SK-N-SH (cell line): ENCODE measurements at regions not wholly inside any gene's neighbourhood (a gene's known extent, or its start where the extent isn't known, plus 50 kb on each side); places are given as distances from the start of the nearest gene placed in this dataset.

Experiments
- CTCF ChIA-PET: fragments of 300-600, 350-600 bp; formaldehyde crosslinking; extraction: SDS; loops from one replicate; lab custom pipeline; 2021; lab: Yijun Ruan, JAX
- POLR2A ChIA-PET: fragments of 350-600 bp; sonication (Branson Sonifier 250); formaldehyde crosslinking; extraction: SDS; loops from one replicate; lab custom pipeline; 2020; ENCODE audit warnings: antibody characterized with exemption, inconsistent platforms; lab: Yijun Ruan, JAX
- DNase-seq: peaks from one replicate; pipeline ENCODE4 v3.0.0; 2012
- H2AFZ ChIP-seq: fragments of 200-600 bp; sonication (generic); 2 replicates; pipeline ENCODE4 v1.8.1; 2016; ENCODE audit warnings: antibody characterized with exemption, mild to moderate bottlenecking, low read depth
- H3F3A ChIP-seq: fragments of 200-600 bp; sonication (generic); replicated peaks from 2 replicates; pipeline ENCODE3; 2016; ENCODE audit warnings: antibody characterized with exemption, mild to moderate bottlenecking; ENCODE audit not compliant: insufficient read depth
- H3K27ac ChIP-seq, 2 experiments: fragments of 200-500 bp in 1 of 2; fragments of 200-600 bp in 1 of 2; sonication (Bioruptor generic) in 1 of 2; sonication (generic), shearing (Covaris generic) in 1 of 2; 2 replicates each; pipeline versions ENCODE4 v1.5.1 to v1.6.1; 2014 to 2016; ENCODE audit warnings: low read depth in 2 of 2, inconsistent platforms in 1 of 2, low read length in 1 of 2, mild to moderate bottlenecking in 1 of 2, mixed read lengths in 1 of 2
- H3K27me3 ChIP-seq: fragments of 200-600 bp; sonication (generic), shearing (Covaris generic); 2 replicates; pipeline ENCODE4 v1.6.1; 2016; ENCODE audit warnings: mixed run types; ENCODE audit not compliant: insufficient read depth
- H3K36me3 ChIP-seq, 2 experiments: fragments of 200-500 bp in 1 of 2; fragments of 200-600 bp in 1 of 2; sonication (Bioruptor generic) in 1 of 2; sonication (generic) in 1 of 2; replicated peaks in 1 of 2; 2 replicates each; pipeline versions ENCODE3 to v1.5.1; 2014 to 2016; ENCODE audit warnings: low read length in 1 of 2, mild to moderate bottlenecking in 1 of 2; ENCODE audit not compliant: insufficient read depth in 2 of 2, control insufficient read depth in 1 of 2
- H3K4me1 ChIP-seq, 2 experiments: fragments of 200-500 bp in 1 of 2; fragments of 200-600 bp in 1 of 2; sonication (Bioruptor generic) in 1 of 2; sonication (generic), shearing (Covaris generic) in 1 of 2; 2 replicates each; pipeline versions ENCODE4 v1.5.1 to v1.6.1; 2014 to 2016; ENCODE audit warnings: low read depth in 1 of 2, low read length in 1 of 2, mixed run types in 1 of 2; ENCODE audit not compliant: insufficient read depth in 2 of 2, control insufficient read depth in 1 of 2
- H3K4me2 ChIP-seq: fragments of 200-600 bp; sonication (generic), shearing (Covaris generic); 2 replicates; pipeline ENCODE4 v1.6.1; 2017; ENCODE audit warnings: mixed run types
- H3K4me3 ChIP-seq, 2 experiments: fragments of 200-500 bp in 1 of 2; fragments of 200-600 bp in 1 of 2; sonication (Bioruptor generic) in 1 of 2; sonication (generic), shearing (Covaris generic) in 1 of 2; 2 replicates each; pipeline versions ENCODE4 v1.5.1 to v1.8.1; 2014 to 2016; ENCODE audit warnings: low read depth in 2 of 2, inconsistent platforms in 1 of 2, low read length in 1 of 2, mild to moderate bottlenecking in 1 of 2, mixed read lengths in 1 of 2, moderate library complexity in 1 of 2
- H3K79me2 ChIP-seq: fragments of 200-600 bp; sonication (generic); 2 replicates; pipeline ENCODE4 v1.8.1; 2017; ENCODE audit warnings: mild to moderate bottlenecking; ENCODE audit not compliant: insufficient read depth
- H3K9ac ChIP-seq: fragments of 200-600 bp; sonication (generic); 2 replicates; pipeline ENCODE4 v1.6.1; 2017; ENCODE audit warnings: mixed run types
- H3K9me2 ChIP-seq: fragments of 200-600 bp; sonication (generic); 2 replicates; pipeline ENCODE4 v1.6.1; 2017; ENCODE audit warnings: mixed run types
- H3K9me3 ChIP-seq: fragments of 200-600 bp; sonication (generic); 2 replicates; pipeline ENCODE4 v1.6.1; 2017; ENCODE audit warnings: mixed run types, mild to moderate bottlenecking, moderate library complexity
- H4K20me1 ChIP-seq: fragments of 200-600 bp; sonication (generic); 2 replicates; pipeline ENCODE4 v1.6.1; 2017; ENCODE audit warnings: mild to moderate bottlenecking, mixed run types; ENCODE audit not compliant: insufficient read depth
- EP300 ChIP-seq, 2 experiments: IDR thresholded peaks; 2 replicates each; pipeline versions ENCODE4 v1.4.0 to v1.6.1; 2012; ENCODE audit warnings: borderline replicate concordance in 1 of 2, low read depth in 1 of 2, low read length in 1 of 2
- FOSL2 ChIP-seq: IDR thresholded peaks from 2 replicates; pipeline ENCODE4 v1.4.0; 2012; ENCODE audit warnings: low read depth, mild to moderate bottlenecking, moderate library complexity, borderline replicate concordance
- FOXJ3 ChIP-seq: sonication (generic); formaldehyde crosslinking; IDR thresholded peaks from 2 replicates; pipeline ENCODE4 v1.5.1; 2020; ENCODE audit warnings: mild to moderate bottlenecking, missing genetic modification reagents
- GABPA ChIP-seq: IDR thresholded peaks from 2 replicates; pipeline ENCODE4 v1.4.0; 2012; ENCODE audit warnings: low read depth, mild to moderate bottlenecking
- GATA2 ChIP-seq: sonication (generic); formaldehyde crosslinking; IDR thresholded peaks from 2 replicates; pipeline ENCODE4 v1.5.0; 2020; ENCODE audit warnings: mild to moderate bottlenecking, missing genetic modification reagents
- MEF2A ChIP-seq: IDR thresholded peaks from 2 replicates; pipeline ENCODE4 v1.4.0; 2012; ENCODE audit warnings: low read depth, borderline replicate concordance
- MXI1 ChIP-seq: IDR thresholded peaks from 2 replicates; pipeline ENCODE4 v1.6.1; 2012; ENCODE audit warnings: mild to moderate bottlenecking, low read depth, low read length, improper control_type of control experiment
- PBX3 ChIP-seq: IDR thresholded peaks from 2 replicates; pipeline ENCODE4; 2012
- POLR2AphosphoS5 ChIP-seq: IDR thresholded peaks from 2 replicates; pipeline ENCODE4 v1.6.1; 2012; ENCODE audit warnings: low read depth, low read length
- RAD21 ChIP-seq: IDR thresholded peaks from 2 replicates; pipeline ENCODE4 v1.6.1; 2012; ENCODE audit warnings: mild to moderate bottlenecking, low read length
- RFX5 ChIP-seq: IDR thresholded peaks from 2 replicates; pipeline ENCODE4 v1.6.1; 2012; ENCODE audit warnings: mild to moderate bottlenecking, improper control_type of control experiment, low read length
- RXRA ChIP-seq: IDR thresholded peaks from 2 replicates; pipeline ENCODE4 v1.4.0; 2012; ENCODE audit warnings: low read depth, mild to moderate bottlenecking, borderline replicate concordance
- SIN3A ChIP-seq: IDR thresholded peaks from 2 replicates; pipeline ENCODE4 v1.6.1; 2012; ENCODE audit warnings: low read depth, mild to moderate bottlenecking, low read length, moderate library complexity, borderline replicate concordance
- TAF1 ChIP-seq: IDR thresholded peaks from 2 replicates; pipeline ENCODE4 v1.6.1; 2012; ENCODE audit warnings: low read depth, mild to moderate bottlenecking, low read length, moderate library complexity, borderline replicate concordance
- TCF12 ChIP-seq: IDR thresholded peaks from 2 replicates; pipeline ENCODE4 v1.4.0; 2012
- TEAD4 ChIP-seq: IDR thresholded peaks from 2 replicates; pipeline ENCODE4 v1.4.0; 2012; ENCODE audit warnings: mild to moderate bottlenecking, borderline replicate concordance; ENCODE audit not compliant: insufficient read depth
- YY1 ChIP-seq: IDR thresholded peaks from 2 replicates; pipeline ENCODE4 v1.4.0; 2012; ENCODE audit warnings: low read depth, mild to moderate bottlenecking
- ZBTB33 ChIP-seq: IDR thresholded peaks from 2 replicates; pipeline ENCODE4 v1.4.0; 2012; ENCODE audit warnings: low read depth, borderline replicate concordance
- WGBS: methylation state at CpG from one replicate; pipeline ENCODE4 v1.1.6; 2017; ENCODE audit warnings: low lambda C conversion rate; 5-methylcytosine and 5-hydroxymethylcytosine counted together
- TF ChIP-seq, protein P1 (sequence below): fragments of 200-600 bp; sonication (generic); IDR thresholded peaks from 2 replicates; pipeline ENCODE4 v1.6.1; 2017; ENCODE audit warnings: antibody characterized with exemption, mild to moderate bottlenecking, moderate library complexity
- TF ChIP-seq, protein P2 (sequence below): fragments of 150-350 bp; IDR thresholded peaks from 2 replicates; pipeline ENCODE4 v1.6.1; 2016; ENCODE audit warnings: mild to moderate bottlenecking, low read depth, low read length

GRCh38 chr11:39367534-39367933 lies 2091.9 kb downstream of the LRRC4C start:
- H3K36me3 ChIP-seq, result no peaks in the 10 kb centered on the region
- H3K4me1 ChIP-seq, result peaks cover 0 to 21% of the 10 kb centered on the region in 2 experiments; a peak in 1 of 4 replicates
- H3K79me2 ChIP-seq, result no peaks in the 10 kb centered on the region
- no peak overlapping the region for H2AFZ ChIP-seq
- no peaks in the 10 kb centered on the region for H3K9me2 ChIP-seq
- H3K27ac ChIP-seq, result no peak overlapping the region
- DNase-seq, result no peak
- H3K4me2 ChIP-seq, result no peak overlapping the region
- no peaks in the 10 kb centered on the region for H3K9me3 ChIP-seq
- WGBS, result 35% methylated on average over 3 of the region's 3 CpGs
- no peaks in the 10 kb centered on the region for H4K20me1 ChIP-seq
- no peak overlapping the region for H3K9ac ChIP-seq
- H3F3A ChIP-seq, result peaks cover 3% of the 10 kb centered on the region
- POLR2A ChIA-PET, result no interaction called here
- no peak for TF ChIP-seq TCF12
- no peak for TF ChIP-seq RAD21
- no peak for TF ChIP-seq MXI1
- no peak for TF ChIP-seq GATA2 (CRISPR knock-in tag)
- TF ChIP-seq FOSL2, result no peak
- TF ChIP-seq SIN3A, result no peak
- no peak for TF ChIP-seq POLR2AphosphoS5
- TF ChIP-seq YY1, result no peak
- no peak for TF ChIP-seq TEAD4
- no peak for TF ChIP-seq RXRA
- TF ChIP-seq, protein P1, sequence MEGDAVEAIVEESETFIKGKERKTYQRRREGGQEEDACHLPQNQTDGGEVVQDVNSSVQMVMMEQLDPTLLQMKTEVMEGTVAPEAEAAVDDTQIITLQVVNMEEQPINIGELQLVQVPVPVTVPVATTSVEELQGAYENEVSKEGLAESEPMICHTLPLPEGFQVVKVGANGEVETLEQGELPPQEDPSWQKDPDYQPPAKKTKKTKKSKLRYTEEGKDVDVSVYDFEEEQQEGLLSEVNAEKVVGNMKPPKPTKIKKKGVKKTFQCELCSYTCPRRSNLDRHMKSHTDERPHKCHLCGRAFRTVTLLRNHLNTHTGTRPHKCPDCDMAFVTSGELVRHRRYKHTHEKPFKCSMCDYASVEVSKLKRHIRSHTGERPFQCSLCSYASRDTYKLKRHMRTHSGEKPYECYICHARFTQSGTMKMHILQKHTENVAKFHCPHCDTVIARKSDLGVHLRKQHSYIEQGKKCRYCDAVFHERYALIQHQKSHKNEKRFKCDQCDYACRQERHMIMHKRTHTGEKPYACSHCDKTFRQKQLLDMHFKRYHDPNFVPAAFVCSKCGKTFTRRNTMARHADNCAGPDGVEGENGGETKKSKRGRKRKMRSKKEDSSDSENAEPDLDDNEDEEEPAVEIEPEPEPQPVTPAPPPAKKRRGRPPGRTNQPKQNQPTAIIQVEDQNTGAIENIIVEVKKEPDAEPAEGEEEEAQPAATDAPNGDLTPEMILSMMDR, result no peak
- no peak for TF ChIP-seq MEF2A
- TF ChIP-seq RFX5, result no peak
- TF ChIP-seq ZBTB33, result no peak
- TF ChIP-seq, protein P2, sequence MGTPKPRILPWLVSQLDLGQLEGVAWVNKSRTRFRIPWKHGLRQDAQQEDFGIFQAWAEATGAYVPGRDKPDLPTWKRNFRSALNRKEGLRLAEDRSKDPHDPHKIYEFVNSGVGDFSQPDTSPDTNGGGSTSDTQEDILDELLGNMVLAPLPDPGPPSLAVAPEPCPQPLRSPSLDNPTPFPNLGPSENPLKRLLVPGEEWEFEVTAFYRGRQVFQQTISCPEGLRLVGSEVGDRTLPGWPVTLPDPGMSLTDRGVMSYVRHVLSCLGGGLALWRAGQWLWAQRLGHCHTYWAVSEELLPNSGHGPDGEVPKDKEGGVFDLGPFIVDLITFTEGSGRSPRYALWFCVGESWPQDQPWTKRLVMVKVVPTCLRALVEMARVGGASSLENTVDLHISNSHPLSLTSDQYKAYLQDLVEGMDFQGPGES, result no peak
- no peak for TF ChIP-seq PBX3
- TF ChIP-seq TAF1, result no peak
- TF ChIP-seq GABPA, result no peak
- TF ChIP-seq EP300 (IDR thresholded peaks at IDR 0.05; ENCODE audit: borderline replicate concordance in 1 of 2, low read depth in 1 of 2, low read length in 1 of 2), result no peak
- no peak for TF ChIP-seq FOXJ3 (CRISPR knock-in tag)
- TF ChIP-seq, all 33 proteins: peak for 0
- Histone ChIP-seq H3K27me3 (no peaks in the 10 kb centered on the region), H3K4me3 (no peak overlapping the region)
- CTCF ChIA-PET, result no interaction called here
